ENCODE measurements at regions not wholly inside any gene's neighbourhood (a gene's known extent, or its start where the extent isn't known, plus 50 kb on each side); places are given as distances from the start of the nearest gene placed in this dataset.

- no peak overlapping the region for H3K27ac ChIP-seq (ENCODE audit: low read length)
- H3F3A ChIP-seq (ENCODE audit: insufficient read depth, low read length, poor library complexity, severe bottlenecking) = no peaks in the 10 kb centered on the region
- H3K9me3 ChIP-seq (ENCODE audit: low read length) = no peaks in the 10 kb centered on the region
- no peaks in the 10 kb centered on the region for H3K36me3 ChIP-seq (ENCODE audit: insufficient read depth, low read length)
- no peak overlapping the region for H3K4me3 ChIP-seq (ENCODE audit: low read length)
- H3K27me3 ChIP-seq (ENCODE audit: insufficient read depth, low read depth, low read length) = no peaks in the 10 kb centered on the region
- H3K4me2 ChIP-seq (ENCODE audit: low read length) = no peak overlapping the region
- no peaks in the 10 kb centered on the region for H3K79me2 ChIP-seq (replicated peaks; ENCODE audit: insufficient read depth, low read length)
- H2AFZ ChIP-seq (ENCODE audit: low read depth, low read length) = no peak overlapping the region
- H3K9me2 ChIP-seq (ENCODE audit: insufficient read depth, low read length) = no peaks in the 10 kb centered on the region
- H4K20me1 ChIP-seq (ENCODE audit: insufficient read depth) = no peaks in the 10 kb centered on the region
- no peak overlapping the region for H3K9ac ChIP-seq (ENCODE audit: low read length)
- TF ChIP-seq POLR2AphosphoS5 (IDR thresholded peaks at IDR 0.05) = no peak
- no peak for TF ChIP-seq RAD21 (conservative IDR thresholded peaks at IDR 0.05)
- TF ChIP-seq TAF1 (IDR thresholded peaks at IDR 0.05; ENCODE audit: low read depth) = no peak
- TF ChIP-seq EZH2 (IDR thresholded peaks at IDR 0.05; ENCODE audit: borderline replicate concordance, insufficient read depth, low read length, poor library complexity, severe bottlenecking) = no peak
- TF ChIP-seq CTCF (IDR thresholded peaks at IDR 0.05; ENCODE audit: poor library complexity, severe bottlenecking) = no peak
- no peak for TF ChIP-seq EP300 (conservative IDR thresholded peaks at IDR 0.05; ENCODE audit: poor library complexity, severe bottlenecking)
- TF ChIP-seq REST (IDR thresholded peaks at IDR 0.05; ENCODE audit: borderline replicate concordance) = no peak
- no peak for TF ChIP-seq SMC3 (conservative IDR thresholded peaks at IDR 0.05; ENCODE audit: poor library complexity)
- no peak for TF ChIP-seq MXI1 (conservative IDR thresholded peaks at IDR 0.05; ENCODE audit: poor library complexity, severe bottlenecking)
These were observed 132.4 kb upstream of the ST6GAL2 start for GRCh38 chr2:107018366-107018765.

DNA sequence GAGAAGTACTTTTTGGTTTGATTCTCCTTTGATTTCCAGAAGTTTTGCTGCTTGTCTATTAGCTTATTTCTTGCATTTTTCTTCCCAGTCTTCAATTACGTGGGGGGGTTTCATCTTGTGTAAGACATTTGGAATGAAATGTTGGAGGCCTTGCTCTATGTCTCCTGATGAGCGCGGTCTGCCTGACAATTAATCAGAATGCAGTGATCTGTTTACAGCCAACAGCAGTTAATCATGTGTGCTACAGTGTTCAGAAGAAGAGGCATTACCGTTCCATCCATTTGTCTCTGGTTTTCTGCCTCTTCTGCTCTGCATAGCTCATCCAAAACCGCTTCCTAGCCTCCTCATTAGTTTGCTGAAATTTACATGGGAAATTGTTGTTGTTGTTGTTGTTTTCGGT lies 134.4 kb upstream of the ST6GAL2 start:
- no peaks in the 10 kb centered on the region for H3K9me3 ChIP-seq (ENCODE audit: low read length)
- no peaks in the 10 kb centered on the region for H3K36me3 ChIP-seq (ENCODE audit: insufficient read depth, low read length)
- H3K4me3 ChIP-seq (ENCODE audit: low read length) = no peak overlapping the region
- H3K9ac ChIP-seq (ENCODE audit: low read length) = no peak overlapping the region
- H3K9me2 ChIP-seq (ENCODE audit: insufficient read depth, low read length) = no peaks in the 10 kb centered on the region
- TF ChIP-seq REST (IDR thresholded peaks at IDR 0.05; ENCODE audit: borderline replicate concordance) (no peak), POLR2AphosphoS5 (IDR thresholded peaks at IDR 0.05) (no peak), MXI1 (conservative IDR thresholded peaks at IDR 0.05; ENCODE audit: poor library complexity, severe bottlenecking) (no peak), EZH2 (IDR thresholded peaks at IDR 0.05; ENCODE audit: borderline replicate concordance, insufficient read depth, low read length, poor library complexity, severe bottlenecking) (no peak), RAD21 (conservative IDR thresholded peaks at IDR 0.05) (no peak), CTCF (IDR thresholded peaks at IDR 0.05; ENCODE audit: poor library complexity, severe bottlenecking) (no peak)
- H3K4me2 ChIP-seq (ENCODE audit: low read length) = no peak overlapping the region
- H3K27ac ChIP-seq (ENCODE audit: low read length) = no peak overlapping the region
- H4K20me1 ChIP-seq (ENCODE audit: insufficient read depth) = no peaks in the 10 kb centered on the region
- no peaks in the 10 kb centered on the region for H3K27me3 ChIP-seq (ENCODE audit: insufficient read depth, low read depth, low read length)
- no peak overlapping the region for H2AFZ ChIP-seq (ENCODE audit: low read depth, low read length)
- no peaks in the 10 kb centered on the region for H3K79me2 ChIP-seq (replicated peaks; ENCODE audit: insufficient read depth, low read length)
- no peaks in the 10 kb centered on the region for H3F3A ChIP-seq (ENCODE audit: insufficient read depth, low read length, poor library complexity, severe bottlenecking)
